ENCODE measurements at regions not wholly inside any gene's neighbourhood (a gene's known extent, or its start where the extent isn't known, plus 50 kb on each side); places are given as distances from the start of the nearest gene placed in this dataset.

GRCh38 chr5:34534523-34535103 is 121.5 kb upstream of the RAI14 start:
- no peak for DNase-seq (ENCODE audit: low read depth)

GRCh38 chr5:34535433-34535832 is 120.7 kb upstream of the RAI14 start:
- no peak for DNase-seq (ENCODE audit: low read depth)

- DNase-seq (ENCODE audit: low read depth), result no peak
Observed at GRCh38 chr5:34535944-34536623, 120.0 kb upstream of the RAI14 start.

- no peak for DNase-seq (ENCODE audit: low read depth)
Observed at GRCh38 chr5:34536699-34537098, 119.4 kb upstream of the RAI14 start.

GRCh38 chr5:34538026-34538672 is 118.0 kb upstream of the RAI14 start:
- DNase-seq (ENCODE audit: low read depth), result no peak

- DNase-seq (ENCODE audit: low read depth), result no peak
Observed at GRCh38 chr5:34539183-34539582, 116.9 kb upstream of the RAI14 start.

- no peak for DNase-seq (ENCODE audit: low read depth)
Observed at GRCh38 chr5:34541067-34541466, 115.1 kb upstream of the RAI14 start.

- no peak for DNase-seq (ENCODE audit: low read depth)
Observed at GRCh38 chr5:34542818-34543217, 113.3 kb upstream of the RAI14 start.

GRCh38 chr5:34543687-34544086 is 112.4 kb upstream of the RAI14 start:
- DNase-seq (ENCODE audit: low read depth), result no peak

- no peak for DNase-seq (ENCODE audit: low read depth)
Observed at GRCh38 chr5:34544403-34544802, 111.7 kb upstream of the RAI14 start.

GRCh38 chr5:34545164-34545563 is 111.0 kb upstream of the RAI14 start:
- DNase-seq (ENCODE audit: low read depth), result no peak

- no peak for DNase-seq (ENCODE audit: low read depth)
Observed at GRCh38 chr5:34545626-34546025, 110.5 kb upstream of the RAI14 start.

- no peak for DNase-seq (ENCODE audit: low read depth)
Observed at GRCh38 chr5:34547300-34548085, 108.6 kb upstream of the RAI14 start.

GRCh38 chr5:34548086-34548403 is 108.1 kb upstream of the RAI14 start:
- no peak for DNase-seq (ENCODE audit: low read depth)

- DNase-seq (ENCODE audit: low read depth), result no peak
Observed at GRCh38 chr5:34550247-34550646, 105.9 kb upstream of the RAI14 start.

GRCh38 chr5:34550964-34551363 is 105.2 kb upstream of the RAI14 start:
- DNase-seq (ENCODE audit: low read depth), result no peak

- DNase-seq (ENCODE audit: low read depth), result no peak
Observed at GRCh38 chr5:34551911-34552433, 104.2 kb upstream of the RAI14 start.

GRCh38 chr5:34552686-34553085 is 103.4 kb upstream of the RAI14 start:
- DNase-seq (ENCODE audit: low read depth), result no peak

GRCh38 chr5:34553581-34553980 is 102.5 kb upstream of the RAI14 start:
- no peak for DNase-seq (ENCODE audit: low read depth)

GRCh38 chr5:34554641-34555040 is 101.5 kb upstream of the RAI14 start:
- no peak for DNase-seq (ENCODE audit: low read depth)

- no peak for DNase-seq (ENCODE audit: low read depth)
Observed at GRCh38 chr5:34555699-34556508, 100.2 kb upstream of the RAI14 start.

GRCh38 chr5:34556509-34556782 is 99.7 kb upstream of the RAI14 start:
- DNase-seq (ENCODE audit: low read depth), result no peak

Measured in stimulated activated CD8-positive, alpha-beta memory T cell treated with anti-CD3 and anti-CD28 coated beads, Interleukin-7, amount 100 ng/mL, for 24 hours (primary cell).